MM.1S (cell line): ENCODE measurements at regions not wholly inside any gene's neighbourhood (a gene's known extent, or its start where the extent isn't known, plus 50 kb on each side); places are given as distances from the start of the nearest gene placed in this dataset.

ENCODE experiments used
- DNase-seq: peaks from one replicate; pipeline ENCODE4 v3.0.0-alpha.2; 2015
- H2AFZ ChIP-seq: fragments of 300-600 bp; sonication (generic); 2 replicates; pipeline ENCODE4 v1.6.0; 2016; ENCODE audit warnings: antibody characterized with exemption, low read length
- H3F3A ChIP-seq: fragments of 300-600 bp; sonication (generic); 2 replicates; pipeline ENCODE4 v1.6.1; 2016; ENCODE audit warnings: mild to moderate bottlenecking, antibody characterized with exemption, low read length, moderate library complexity, mixed read lengths; ENCODE audit not compliant: insufficient read depth
- H3K27ac ChIP-seq: fragments of 300-600 bp; sonication (generic); 2 replicates; pipeline ENCODE4 v1.5.1; 2016; ENCODE audit warnings: mild to moderate bottlenecking, low read length
- H3K27me3 ChIP-seq: fragments of 300-600 bp; sonication (generic); replicated peaks from 2 replicates; pipeline ENCODE4 v1.6.0; 2016; ENCODE audit warnings: low read length; ENCODE audit not compliant: insufficient read depth
- H3K36me3 ChIP-seq: fragments of 300-600 bp; sonication (generic); replicated peaks from 2 replicates; pipeline ENCODE4 v1.6.1; 2016; ENCODE audit warnings: mild to moderate bottlenecking, low read length, mixed read lengths; ENCODE audit not compliant: insufficient read depth
- H3K4me1 ChIP-seq: fragments of 300-600 bp; sonication (generic); 2 replicates; pipeline ENCODE4 v1.6.1; 2016; ENCODE audit warnings: low read length, mixed read lengths
- H3K4me2 ChIP-seq: fragments of 300-600 bp; sonication (generic); 2 replicates; pipeline ENCODE4 v1.6.0; 2016; ENCODE audit warnings: low read depth, low read length
- H3K4me3 ChIP-seq: fragments of 300-600 bp; sonication (generic); 2 replicates; pipeline ENCODE4 v1.5.1; 2016; ENCODE audit warnings: low read length, mixed read lengths
- H3K79me2 ChIP-seq: fragments of 300-600 bp; sonication (generic); 2 replicates; pipeline ENCODE4 v1.6.1; 2016; ENCODE audit warnings: mixed run types, low read length, mixed read lengths
- H3K9ac ChIP-seq: fragments of 300-600 bp; sonication (generic); 2 replicates; pipeline ENCODE4 v1.6.1; 2016; ENCODE audit warnings: low read length, mixed read lengths
- H3K9me2 ChIP-seq: fragments of 300-600 bp; sonication (generic); replicated peaks from 2 replicates; pipeline ENCODE4 v1.6.1; 2016; ENCODE audit warnings: mild to moderate bottlenecking, low read length, mixed read lengths; ENCODE audit not compliant: insufficient read depth
- H3K9me3 ChIP-seq: fragments of 300-600 bp; sonication (generic); replicated peaks from 2 replicates; pipeline ENCODE4 v1.6.1; 2016; ENCODE audit warnings: mild to moderate bottlenecking, low read length, mixed read lengths; ENCODE audit not compliant: insufficient read depth
- H4K20me1 ChIP-seq: fragments of 300-600 bp; sonication (generic); 2 replicates; pipeline ENCODE4 v1.6.1; 2016; ENCODE audit warnings: mild to moderate bottlenecking, low read length, moderate library complexity, mixed read lengths; ENCODE audit not compliant: insufficient read depth
- CTCF ChIP-seq: fragments of 300-600 bp; sonication (generic); IDR thresholded peaks from 2 replicates; pipeline ENCODE4 v1.5.1; 2016; ENCODE audit warnings: antibody characterized with exemption, low read length, mixed read lengths
- EZH2 ChIP-seq: fragments of 300-600 bp; sonication (generic); optimal IDR thresholded peaks from 2 replicates; pipeline ENCODE3; 2017; ENCODE audit warnings: low read depth, mild to moderate bottlenecking, antibody characterized with exemption, low read length, mixed read lengths
- EZH2phosphoT487 ChIP-seq: fragments of 300-600 bp; sonication (generic); IDR thresholded peaks from 2 replicates; pipeline ENCODE4 v1.6.1; 2018; ENCODE audit warnings: antibody characterized with exemption, low read length

DNA sequence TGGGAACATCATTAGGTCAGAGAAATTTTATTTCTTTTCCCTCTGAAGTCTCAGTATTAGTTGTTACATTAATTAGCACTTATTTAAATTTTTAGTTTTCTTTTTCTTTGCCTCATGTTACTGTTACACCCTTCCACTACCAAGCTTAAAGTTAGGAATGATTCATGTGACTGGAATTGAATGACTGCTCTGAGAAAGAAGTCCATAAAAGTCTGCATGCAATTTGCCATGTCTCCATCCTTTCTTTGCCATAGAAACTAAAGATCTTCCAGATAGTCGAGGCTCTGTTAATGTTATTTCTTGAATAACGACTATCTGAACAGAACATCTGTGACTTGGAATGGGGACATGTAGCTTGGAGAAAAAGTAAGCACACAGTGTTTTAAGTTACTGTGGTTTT is 1269.8 kb upstream of the PIK3C3 start:
- DNase-seq = no peak
- no peak overlapping the region for H3K27ac ChIP-seq
- no peak overlapping the region for H3K4me3 ChIP-seq
- no peaks in the 10 kb centered on the region for H3K36me3 ChIP-seq
- H3F3A ChIP-seq = no peaks in the 10 kb centered on the region
- H3K79me2 ChIP-seq = no peaks in the 10 kb centered on the region
- H3K9me3 ChIP-seq = no peaks in the 10 kb centered on the region
- no peaks in the 10 kb centered on the region for H4K20me1 ChIP-seq
- no peak for TF ChIP-seq EZH2
- TF ChIP-seq CTCF = no peak
- TF ChIP-seq EZH2phosphoT487 = no peak
- no peaks in the 10 kb centered on the region for H3K4me1 ChIP-seq
- H3K27me3 ChIP-seq = no peaks in the 10 kb centered on the region
- no peaks in the 10 kb centered on the region for H3K9me2 ChIP-seq
- no peak overlapping the region for H3K9ac ChIP-seq
- H3K4me2 ChIP-seq = no peak overlapping the region
- no peak overlapping the region for H2AFZ ChIP-seq

DNA sequence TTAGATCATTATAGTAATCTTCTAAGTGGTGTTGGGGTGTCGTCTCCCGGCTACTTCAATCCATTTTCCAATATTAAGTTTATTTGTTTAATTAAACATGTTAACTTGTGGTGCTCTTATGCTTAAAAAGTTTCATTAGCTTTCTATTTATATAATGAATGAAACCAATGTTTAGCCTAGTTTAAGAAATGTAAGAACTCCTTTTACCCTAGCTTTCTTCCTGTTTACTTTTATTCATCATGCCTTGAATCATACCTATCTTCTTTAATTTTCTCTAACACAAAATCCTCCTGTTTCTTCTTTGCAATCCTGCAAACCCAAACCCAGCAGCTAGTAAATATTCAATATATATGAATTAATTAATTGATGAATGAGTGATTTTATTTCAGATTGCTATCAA is 1276.7 kb upstream of the PIK3C3 start:
- TF ChIP-seq EZH2 (no peak), EZH2phosphoT487 (no peak), CTCF (no peak)
- Histone ChIP-seq H3K9ac (no peak overlapping the region), H2AFZ (no peak overlapping the region), H3K27ac (no peak overlapping the region), H3K9me2 (no peaks in the 10 kb centered on the region), H3F3A (no peaks in the 10 kb centered on the region), H3K4me1 (no peaks in the 10 kb centered on the region), H3K4me3 (no peak overlapping the region), H4K20me1 (no peaks in the 10 kb centered on the region), H3K4me2 (no peak overlapping the region), H3K36me3 (no peaks in the 10 kb centered on the region), H3K79me2 (no peaks in the 10 kb centered on the region), H3K27me3 (no peaks in the 10 kb centered on the region), H3K9me3 (no peaks in the 10 kb centered on the region)
- DNase-seq = no peak

GRCh38 chr18:40676668-40677067 is 1278.4 kb upstream of the PIK3C3 start:
- H3K9me3 ChIP-seq = no peaks in the 10 kb centered on the region
- H4K20me1 ChIP-seq = no peaks in the 10 kb centered on the region
- no peak for TF ChIP-seq EZH2
- no peak for TF ChIP-seq EZH2phosphoT487
- TF ChIP-seq CTCF = no peak
- no peak overlapping the region for H3K27ac ChIP-seq
- H3F3A ChIP-seq = no peaks in the 10 kb centered on the region
- H3K36me3 ChIP-seq = no peaks in the 10 kb centered on the region
- H3K4me1 ChIP-seq = no peaks in the 10 kb centered on the region
- H3K4me2 ChIP-seq = no peak overlapping the region
- no peak for DNase-seq
- no peaks in the 10 kb centered on the region for H3K9me2 ChIP-seq
- H3K4me3 ChIP-seq = no peak overlapping the region
- H2AFZ ChIP-seq = no peak overlapping the region
- H3K79me2 ChIP-seq = no peaks in the 10 kb centered on the region
- no peaks in the 10 kb centered on the region for H3K27me3 ChIP-seq
- no peak overlapping the region for H3K9ac ChIP-seq
